Kidney tubule cell (primary cell): ENCODE measurements at regions not wholly inside any gene's neighbourhood (a gene's known extent, or its start where the extent isn't known, plus 50 kb on each side); places are given as distances from the start of the nearest gene placed in this dataset.
A peak's percentile ranks its signal among the peaks of the same experiment; 100 is the strongest.

ENCODE experiments used
- DNase-seq: peaks from one replicate; pipeline ENCODE4 v3.0.0-alpha.2; 2018; ENCODE audit warnings: low spot score

DNA sequence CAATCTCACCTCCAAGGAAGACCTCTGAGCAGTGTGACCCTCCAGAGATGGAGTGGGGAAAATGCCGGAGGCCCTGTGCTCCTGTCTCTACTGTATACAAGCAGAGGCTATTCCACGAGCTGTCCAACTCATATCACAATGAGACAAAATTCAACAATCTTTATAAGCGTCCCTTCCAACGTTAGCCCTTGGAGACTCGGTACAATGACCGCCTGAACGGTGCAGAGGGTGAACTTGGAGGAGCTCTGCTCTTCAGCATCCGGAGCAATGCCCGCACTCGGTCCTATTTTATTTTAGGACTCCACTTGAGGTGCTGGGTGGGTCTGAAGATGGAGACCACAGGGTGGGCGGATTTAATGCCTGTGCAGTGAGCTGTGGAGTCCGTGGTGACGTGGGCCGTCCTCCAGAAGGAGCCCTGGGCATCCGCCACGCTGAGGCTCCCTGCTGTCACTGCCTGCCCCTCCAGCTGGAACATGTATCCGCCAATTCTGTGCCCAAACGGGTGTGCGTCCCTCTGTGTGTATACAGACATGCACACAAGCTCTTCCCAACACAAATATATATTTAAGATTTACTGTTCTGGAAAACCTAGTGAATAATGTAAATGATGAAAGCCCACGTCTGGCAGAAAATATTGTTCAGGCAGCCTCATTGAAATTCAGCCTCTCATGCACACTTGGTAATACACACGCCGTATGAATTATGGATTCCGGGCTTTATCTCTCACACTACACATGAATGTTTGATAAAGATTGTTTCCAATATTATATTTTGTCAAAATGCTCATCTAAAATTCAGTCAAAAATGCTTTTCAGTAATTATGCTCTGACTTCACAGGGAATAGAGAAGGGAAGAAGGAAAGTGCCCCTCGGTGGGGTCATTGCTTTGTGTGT, 239.9 kb upstream of the ZMIZ1 start:
- DNase-seq = no peak

DNA sequence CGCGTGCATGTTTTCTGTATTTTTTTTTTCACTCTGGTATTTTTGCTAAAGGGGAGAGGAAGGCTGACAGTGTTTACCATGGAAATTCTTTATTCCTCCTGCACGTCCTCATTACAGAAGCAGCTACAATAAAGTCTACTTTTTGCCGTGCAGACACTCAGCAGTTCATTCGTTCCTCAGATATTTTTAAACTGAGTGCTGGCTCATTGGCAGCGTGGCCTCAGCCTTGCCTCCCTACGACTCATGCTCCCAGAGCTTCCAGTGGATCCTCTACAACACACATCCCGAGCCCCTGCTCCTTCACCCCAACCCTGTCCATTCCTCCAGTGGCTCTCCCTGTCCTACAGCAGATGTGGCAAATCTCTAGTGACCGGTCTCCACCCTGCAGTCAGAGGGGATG, 239.2 kb upstream of the ZMIZ1 start:
- DNase-seq = peak; percentile 45

DNA sequence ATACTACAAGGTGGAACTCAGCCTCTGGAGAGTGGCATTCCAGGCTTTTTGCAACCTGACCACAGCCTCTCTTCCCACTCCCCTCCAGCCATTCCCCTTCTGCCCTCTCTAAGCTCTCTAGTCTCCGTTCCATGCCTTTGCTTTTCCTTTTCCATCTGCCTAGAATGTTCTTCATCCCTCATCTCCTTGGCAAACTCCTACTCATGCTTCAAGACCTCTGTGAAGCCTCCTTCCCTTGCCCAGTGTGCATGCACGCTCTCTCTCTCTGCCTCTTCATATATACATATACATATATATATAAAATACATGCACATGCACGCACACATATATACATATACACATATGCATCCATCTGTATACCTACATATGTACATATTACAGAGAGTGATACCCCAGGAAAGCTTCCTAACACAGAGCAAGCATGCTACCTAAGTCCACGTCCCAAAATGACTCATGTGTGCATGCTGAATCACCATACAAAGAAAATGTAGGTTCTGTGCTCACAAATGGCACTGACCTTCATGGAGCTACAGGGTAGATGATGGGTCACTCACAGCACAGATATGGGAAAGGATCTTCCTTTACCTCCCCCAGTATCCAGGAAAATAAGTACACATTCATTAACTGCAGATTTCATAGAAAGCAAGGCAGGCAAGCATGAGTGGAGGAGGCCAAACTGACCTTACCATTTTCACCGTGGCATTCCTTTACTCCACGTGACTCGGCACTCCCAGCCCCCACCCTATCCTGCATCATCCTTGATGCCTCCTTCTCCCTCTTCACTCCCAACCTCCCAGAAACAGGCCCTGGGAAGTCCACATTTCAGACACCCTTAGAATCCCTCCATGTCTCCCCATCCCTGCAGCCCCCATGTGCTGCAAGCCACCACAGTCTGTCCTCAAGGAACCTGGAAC, 238.4 kb upstream of the ZMIZ1 start:
- DNase-seq = peak; percentile 78

DNA sequence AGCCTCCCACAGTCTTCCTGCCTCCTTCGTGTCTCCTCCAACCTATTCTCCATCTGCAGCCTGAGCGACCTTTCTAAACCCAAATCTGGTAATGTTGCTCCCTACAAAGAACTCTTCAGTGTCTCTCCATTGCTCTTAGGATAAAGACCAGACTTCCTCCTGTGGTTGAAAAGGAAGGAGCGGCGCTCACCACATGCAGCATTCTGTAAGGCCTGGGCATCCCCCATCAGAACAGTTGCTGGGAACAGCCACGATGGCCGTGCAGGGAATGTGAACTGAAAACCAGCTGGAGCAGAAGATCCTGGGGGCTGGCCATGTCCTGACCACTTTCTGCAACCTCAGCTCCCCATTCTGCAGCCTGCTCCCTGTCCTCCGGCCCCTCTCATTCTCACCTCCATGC, 237.8 kb upstream of the ZMIZ1 start:
- DNase-seq = no peak

DNA sequence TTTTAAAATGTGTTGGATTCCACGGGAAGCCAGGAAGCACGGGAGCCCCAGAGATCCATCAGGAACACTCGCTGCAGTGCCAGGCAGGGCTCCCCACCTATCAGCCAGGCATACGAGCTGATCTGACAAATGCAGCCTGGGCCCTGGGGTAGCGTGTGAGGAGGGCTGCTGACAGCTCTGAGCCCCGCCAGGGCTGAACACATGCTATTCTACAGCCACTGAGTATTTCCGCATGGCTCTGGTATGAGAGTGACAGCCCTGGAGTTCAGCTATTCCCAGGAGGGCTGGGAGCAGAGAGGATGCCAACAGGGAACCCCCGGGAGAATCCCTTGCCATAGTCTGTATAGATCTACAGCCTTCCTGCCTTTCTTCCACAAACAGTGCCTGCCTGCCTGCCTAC, 237.3 kb upstream of the ZMIZ1 start:
- no peak for DNase-seq

DNA sequence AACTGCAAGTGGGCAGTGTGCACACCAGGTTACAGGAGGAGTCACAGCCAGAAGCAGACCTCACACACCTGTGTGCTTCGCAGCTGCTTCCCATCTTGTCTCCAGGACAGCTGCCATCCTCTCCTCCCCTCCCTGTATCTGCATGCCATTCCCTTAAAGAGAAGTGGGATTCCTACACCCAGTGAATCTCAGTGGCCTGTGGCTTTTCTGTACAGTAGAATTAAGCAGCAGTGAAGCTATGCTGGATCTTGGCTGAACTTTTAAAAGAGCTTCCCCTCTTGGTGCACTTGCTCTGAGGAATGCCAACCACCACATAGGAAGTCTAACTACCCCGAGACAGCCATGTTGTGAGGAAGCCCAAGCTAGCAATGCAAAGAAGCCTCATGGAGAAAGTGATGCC, 236.5 kb upstream of the ZMIZ1 start:
- DNase-seq = no peak

DNA sequence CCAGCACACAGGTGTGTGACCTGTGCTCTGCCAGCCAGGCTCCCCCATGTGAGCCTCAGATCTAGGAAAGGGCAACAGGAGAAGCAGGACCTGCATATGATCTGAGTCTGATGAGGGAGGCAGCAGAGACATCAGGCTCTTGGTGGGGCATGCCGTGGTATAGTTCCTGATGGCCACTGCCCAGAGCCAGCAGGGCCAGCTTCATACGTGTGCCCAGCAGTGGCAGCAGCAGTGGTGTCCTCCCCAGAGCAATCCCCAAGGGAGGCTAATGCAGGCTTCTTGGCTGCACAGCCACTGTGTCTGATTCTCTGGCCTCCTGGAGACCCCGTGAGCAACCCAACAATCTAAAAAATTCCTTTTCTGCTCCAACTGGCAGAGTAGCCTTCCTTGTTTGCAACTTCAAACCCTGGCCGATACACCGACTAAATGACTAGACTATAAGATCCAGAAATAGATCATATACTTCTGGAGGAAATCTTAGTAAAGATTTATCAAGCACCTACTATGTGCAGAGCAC, 230.6 kb upstream of the ZMIZ1 start:
- no peak for DNase-seq

DNA sequence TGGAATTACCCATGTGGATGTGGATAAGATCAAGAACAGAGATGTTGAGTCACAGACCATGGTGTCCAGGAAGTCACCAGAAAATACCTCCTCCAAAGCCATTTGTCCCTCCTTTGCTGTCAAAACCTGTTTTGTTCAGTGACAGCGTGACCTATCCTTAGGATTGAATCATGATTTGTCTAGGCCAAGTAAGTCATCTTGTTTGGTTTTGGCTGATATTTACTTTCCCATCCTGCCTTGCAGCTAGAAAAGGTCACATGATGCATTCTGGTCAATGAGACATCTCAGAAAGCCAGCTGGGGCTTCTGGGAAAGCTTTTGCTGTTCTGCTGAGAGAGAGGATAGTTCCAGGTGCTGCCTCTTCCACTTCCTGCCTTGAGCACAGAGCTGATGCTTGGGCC, 225.3 kb upstream of the ZMIZ1 start:
- DNase-seq = peak; percentile 16

DNA sequence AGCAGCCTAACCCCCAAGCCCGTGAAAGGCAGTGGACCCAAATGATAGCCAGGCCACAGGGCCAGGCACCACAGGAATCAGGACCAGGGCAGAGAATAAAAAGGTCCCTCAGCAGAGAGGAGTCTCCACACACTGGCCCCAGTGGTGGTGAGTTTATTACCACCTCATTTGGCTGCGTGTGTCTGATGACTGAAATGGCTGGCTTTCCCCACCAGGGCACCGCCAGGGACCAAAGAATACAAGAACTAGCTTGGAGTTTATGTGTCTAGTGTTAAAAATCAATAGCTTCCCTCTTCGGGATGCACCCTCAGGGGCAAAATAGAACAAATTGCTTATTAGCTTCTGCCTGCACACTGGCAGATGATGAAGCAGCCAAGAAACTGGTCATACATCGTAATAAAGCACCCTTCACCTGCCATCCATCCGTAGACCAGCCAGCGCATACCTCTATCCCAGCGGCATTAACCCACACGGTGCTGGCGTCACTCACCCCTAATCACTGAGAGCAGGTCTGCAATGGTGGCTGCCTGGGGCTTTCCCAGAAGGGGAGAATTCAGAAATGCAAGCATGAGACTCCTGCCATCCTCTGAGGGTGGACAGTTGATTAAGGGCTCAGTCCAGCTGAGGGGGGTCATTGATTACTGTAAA, 223.7 kb upstream of the ZMIZ1 start:
- DNase-seq = no peak

DNA sequence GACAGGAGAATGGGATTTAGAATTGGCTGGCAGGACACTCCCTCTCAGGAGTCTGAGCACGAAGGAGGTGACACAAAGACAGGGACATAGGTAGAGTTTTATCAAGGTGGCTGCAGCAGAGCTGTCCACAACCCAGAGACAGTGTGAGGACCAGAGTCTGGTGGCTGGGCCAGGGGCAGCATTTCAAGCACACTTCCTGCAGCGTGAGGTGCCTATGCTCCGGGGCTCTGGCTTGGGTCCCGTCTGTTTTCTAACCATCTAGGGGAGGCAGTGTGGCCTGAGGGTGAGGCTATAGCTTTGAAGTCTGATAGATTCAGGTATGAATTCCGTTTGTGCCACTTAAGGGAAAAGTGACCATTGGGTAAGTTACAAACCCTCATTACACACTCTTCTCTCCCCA, 222.7 kb upstream of the ZMIZ1 start:
- no peak for DNase-seq

DNA sequence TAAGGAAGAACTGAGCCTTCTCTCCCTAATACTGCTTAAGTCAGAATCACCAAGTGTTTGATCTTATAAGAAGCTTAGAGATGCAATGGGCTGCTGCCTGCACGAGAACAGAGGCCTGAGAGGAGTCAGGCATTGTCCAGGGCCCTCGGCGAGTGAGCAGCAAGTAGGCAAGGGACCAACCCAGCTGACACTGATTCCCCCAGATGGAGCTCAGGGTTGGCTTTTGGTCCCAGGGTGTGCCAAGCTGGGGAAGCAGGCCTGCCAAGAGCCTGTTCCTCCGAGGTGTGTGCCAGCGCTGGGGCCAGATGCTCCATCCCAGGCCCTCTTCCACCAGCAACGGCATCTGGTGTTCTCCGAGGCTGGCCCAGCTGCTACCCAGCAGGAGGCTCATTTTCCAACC, 222.0 kb upstream of the ZMIZ1 start:
- no peak for DNase-seq

DNA sequence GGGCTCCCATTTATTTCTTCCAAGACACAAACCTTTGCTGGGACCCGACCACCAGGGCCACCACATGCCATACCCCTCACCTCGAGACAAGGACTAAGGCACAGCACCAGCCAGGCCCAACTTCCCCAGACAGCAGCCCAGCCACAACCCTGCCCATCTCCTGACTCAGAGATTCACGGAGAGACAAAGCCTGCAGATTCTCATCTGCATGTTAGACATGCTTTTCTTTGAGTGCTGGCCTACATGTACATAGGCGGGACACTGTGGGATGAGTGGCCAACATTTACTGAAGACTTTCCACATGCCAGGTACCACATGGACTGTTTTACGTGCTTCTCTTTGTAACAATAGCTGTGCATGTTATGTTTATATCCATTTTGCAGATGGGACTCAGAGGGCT, 221.3 kb upstream of the ZMIZ1 start:
- no peak for DNase-seq

DNA sequence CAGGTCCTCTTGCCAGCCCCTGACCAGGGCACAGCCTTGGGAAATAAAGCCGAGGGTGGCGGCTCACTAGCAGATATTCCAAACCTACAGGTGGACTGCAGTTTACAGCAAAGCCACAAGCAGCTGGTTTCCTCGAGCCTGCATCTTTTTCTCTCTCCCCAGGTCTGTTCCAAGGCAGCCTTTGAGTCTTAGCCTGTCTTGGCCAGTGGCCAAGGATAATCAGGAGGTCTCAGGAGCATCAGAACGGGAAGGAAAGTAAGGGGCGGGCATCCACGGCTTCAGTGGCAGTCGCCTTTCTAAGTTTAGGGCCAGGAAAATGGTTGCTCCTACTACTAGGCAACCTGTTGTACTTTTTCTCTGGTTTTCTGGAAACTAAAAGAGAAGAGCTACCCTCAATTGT, 219.7 kb upstream of the ZMIZ1 start:
- DNase-seq = no peak

DNA sequence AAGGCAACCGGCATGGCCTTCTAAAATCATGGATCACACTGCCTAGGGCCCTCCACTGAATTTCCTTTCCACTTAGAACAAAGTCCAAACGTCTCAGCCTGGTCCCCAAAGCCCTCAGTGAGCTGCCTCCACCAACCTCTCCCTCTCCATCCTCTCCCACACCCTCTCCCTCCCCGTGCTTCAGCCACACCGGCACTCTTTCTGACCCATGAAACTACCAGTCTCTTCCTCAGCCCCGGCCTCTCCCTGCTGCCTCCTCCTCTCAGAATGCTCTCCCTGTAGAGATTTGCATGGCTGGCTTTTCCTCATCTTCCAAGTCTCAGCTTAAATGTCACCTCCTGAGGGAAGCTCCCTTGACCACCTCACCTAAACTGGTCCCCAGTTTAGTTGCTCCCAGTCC, 219.0 kb upstream of the ZMIZ1 start:
- DNase-seq = no peak

DNA sequence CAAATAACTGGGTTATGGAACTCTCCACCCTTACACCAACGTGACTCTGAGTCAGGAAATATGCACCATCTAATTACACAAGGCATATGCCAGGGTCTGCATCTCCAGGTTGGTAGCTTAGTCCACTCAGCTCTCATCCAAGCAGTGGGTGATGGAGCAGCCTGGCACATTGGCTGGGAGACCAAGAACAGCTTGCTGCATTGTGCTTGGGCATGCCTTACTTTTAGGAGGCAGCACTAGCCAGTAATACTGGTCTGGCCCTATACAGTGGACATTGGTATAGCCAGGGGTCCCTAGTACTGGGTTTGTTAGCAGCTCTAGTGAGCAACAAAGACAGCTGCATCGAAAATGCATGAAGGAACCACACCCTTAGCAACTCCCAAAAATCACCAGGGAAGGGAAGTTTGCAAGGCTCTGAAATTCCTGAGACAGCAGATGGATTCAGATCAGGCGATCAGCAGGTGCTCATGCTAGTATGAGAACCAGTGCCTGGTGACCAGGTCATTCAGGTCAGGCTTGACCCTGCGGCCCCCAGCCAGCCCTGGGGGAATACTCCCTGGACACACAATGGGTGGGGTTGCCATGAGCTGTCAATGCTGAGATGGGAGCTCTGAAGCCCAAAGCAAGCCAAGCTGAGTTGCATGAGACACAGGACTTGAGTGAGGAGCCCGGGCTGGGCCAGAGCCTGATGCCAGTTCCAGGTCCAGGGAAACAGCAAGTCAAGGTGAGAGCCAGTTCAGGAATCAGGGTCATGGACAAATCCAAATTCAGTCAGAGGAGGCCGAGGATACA, 217.9 kb upstream of the ZMIZ1 start:
- DNase-seq = no peak

DNA sequence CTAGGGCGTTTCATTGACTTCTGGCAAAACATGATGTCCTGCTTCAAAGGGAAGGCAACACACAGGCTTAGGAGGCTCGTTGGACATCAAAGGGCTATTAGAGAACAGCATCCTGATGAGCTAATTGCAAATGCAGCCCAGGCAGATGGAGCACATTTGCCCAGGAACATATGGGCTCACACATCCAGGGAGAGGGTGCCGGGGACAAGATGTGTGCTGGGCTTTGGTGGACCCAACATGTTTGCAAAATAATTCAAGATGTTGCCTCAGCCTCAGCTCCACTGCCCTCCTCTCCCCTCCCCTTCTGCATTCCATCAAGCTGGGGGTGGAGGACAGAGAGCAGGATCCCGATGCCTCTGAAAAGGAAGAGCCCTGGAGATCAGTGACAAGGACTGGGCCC, 217.1 kb upstream of the ZMIZ1 start:
- DNase-seq = no peak

DNA sequence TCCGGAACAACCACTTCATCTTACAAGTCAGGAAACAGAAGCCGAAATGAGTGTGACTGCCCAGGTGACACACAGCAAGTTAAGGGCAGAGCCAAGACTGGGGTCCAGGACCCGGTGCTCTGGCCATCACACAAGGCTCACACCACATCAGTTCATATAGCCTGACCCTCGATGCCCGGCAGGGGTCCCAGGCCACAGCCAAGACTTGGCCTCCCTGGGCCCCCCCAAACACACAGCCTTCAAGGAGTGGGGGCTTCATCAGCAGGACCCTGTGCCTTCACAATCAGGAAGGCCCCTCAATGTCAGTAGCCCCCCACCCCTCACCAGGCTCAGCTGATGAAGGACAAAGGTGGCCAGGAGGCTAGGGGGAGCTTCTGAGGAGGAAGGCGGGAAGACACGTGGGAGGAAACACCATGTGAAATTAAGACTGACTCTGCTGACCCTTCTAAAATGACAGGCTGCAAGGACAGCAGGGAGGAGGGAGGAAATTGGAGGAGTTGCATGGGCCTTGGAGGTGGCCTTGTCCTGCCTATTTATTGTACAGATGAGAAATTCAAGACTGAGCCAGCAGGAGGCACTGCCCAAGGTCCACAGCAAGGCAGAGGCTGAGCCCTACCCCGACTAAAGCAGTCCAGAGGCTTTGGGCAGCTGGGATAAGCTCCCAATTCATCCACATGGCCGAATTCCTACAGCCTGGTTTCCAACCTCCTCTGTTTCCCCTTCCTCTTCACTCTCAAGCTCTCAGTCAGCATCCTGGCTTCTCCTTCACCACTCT, 216.1 kb upstream of the ZMIZ1 start:
- peak; percentile 9 for DNase-seq

DNA sequence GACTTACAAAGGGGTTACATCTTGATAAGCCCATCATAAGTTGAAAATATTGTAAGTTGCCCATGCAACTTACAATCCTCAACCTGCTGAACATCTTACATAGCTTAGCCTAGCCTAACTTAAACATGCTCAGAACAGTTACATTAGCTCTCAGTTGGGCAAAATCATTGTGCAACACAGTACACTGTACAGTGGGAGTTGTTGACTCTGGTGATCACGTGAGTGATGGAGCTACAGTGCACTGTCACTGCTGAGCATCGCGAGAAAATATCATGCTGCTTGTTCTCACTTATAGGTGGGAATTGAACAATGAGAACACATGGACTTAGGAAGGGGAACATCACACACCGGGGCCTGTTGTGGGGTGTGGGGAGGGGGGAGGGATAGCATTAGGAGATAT, 214.9 kb upstream of the ZMIZ1 start:
- DNase-seq = no peak

DNA sequence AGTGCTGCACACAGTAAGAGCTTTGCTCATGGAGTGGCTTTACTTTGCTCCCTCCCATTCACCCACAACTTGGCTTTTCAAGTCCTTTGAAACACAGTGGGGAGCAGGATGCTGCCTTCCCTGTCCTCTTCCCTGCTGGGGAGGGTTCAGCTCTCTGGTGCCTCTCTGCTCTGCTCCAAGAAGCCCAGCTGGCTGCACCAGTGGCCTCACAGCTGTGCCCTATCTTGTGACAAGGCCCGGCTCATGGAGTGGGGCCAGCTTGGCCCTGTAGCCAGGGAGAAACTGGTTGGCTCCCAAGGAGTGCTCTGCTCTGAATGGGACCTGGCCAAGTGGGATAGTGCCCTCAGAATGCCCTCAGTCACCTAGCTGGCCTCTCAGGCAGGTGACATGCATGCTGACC, 212.3 kb upstream of the ZMIZ1 start:
- DNase-seq = no peak

DNA sequence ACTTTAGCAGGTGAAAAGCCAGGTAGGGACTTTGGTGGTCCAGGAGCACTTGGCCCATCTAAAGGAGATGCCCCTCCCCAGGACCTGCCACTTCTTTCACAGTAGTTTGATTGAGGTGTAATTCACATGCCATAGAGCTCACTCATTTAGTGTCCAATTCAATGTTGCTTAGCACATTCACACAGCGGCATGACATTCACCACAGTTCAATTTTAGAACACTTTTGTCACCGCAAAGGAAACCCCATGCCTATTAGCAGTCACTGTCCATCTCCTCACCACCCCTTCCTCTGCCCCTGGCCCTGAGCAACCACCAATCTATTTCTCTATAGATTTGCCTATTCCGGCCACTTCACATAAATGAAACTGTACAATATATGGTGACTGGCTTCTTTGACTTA, 211.6 kb upstream of the ZMIZ1 start:
- no peak for DNase-seq

DNA sequence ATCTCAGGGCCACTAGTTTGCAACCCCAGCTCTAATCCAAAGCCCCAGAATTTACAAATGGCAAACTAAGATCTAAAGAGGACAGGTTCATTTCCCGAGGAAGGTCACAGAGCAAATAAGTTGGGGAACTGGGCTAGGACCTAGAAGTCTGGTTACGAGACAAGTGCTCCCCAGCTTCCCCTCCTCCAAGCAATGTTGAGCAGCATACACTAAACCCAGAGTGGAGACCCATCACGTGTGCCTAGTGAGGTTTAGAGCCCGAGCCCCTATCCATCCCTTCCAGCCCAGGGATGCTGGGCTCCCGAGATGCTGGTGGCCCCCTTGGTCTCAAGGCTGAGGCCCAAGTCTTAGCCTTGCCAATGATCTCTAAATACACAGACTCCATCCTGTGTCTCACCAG, 209.5 kb upstream of the ZMIZ1 start:
- DNase-seq = no peak
